SJCRH30 (cell line): ENCODE measurements at regions not wholly inside any gene's neighbourhood (a gene's known extent, or its start where the extent isn't known, plus 50 kb on each side); places are given as distances from the start of the nearest gene placed in this dataset.
"Not testable (repeated sequence)": the region's sequence is repeated elsewhere in the genome, so short reads cannot be mapped to it uniquely, and the experiment has no call there.

Experiments used
- DNase-seq, 2 experiments: peaks; one replicate each; pipeline ENCODE4 v3.0.0-alpha.2; 2015 to 2020
- H3K27ac ChIP-seq: fragments of 250-450 bp; sonication (Bioruptor Pico); 2 replicates; pipeline ENCODE4 v1.5.1; 2020; ENCODE audit warnings: mild to moderate bottlenecking, moderate library complexity
- H3K27me3 ChIP-seq: fragments of 250-450 bp; sonication (Bioruptor Pico); 2 replicates; pipeline ENCODE4 v1.5.1; 2020; ENCODE audit warnings: mild to moderate bottlenecking, moderate library complexity
- H3K36me3 ChIP-seq: fragments of 250-450 bp; sonication (Bioruptor Pico); 2 replicates; pipeline ENCODE4 v1.5.1; 2020; ENCODE audit warnings: mild to moderate bottlenecking, moderate library complexity
- H3K4me1 ChIP-seq: fragments of 250-450 bp; sonication (Bioruptor Pico); 2 replicates; pipeline ENCODE4 v1.5.1; 2020; ENCODE audit warnings: mild to moderate bottlenecking, moderate library complexity
- H3K4me3 ChIP-seq: fragments of 250-450 bp; sonication (Bioruptor Pico); 2 replicates; pipeline ENCODE4 v1.5.1; 2020; ENCODE audit warnings: mild to moderate bottlenecking, moderate library complexity
- H3K9me3 ChIP-seq: fragments of 250-450 bp; sonication (Bioruptor Pico); replicated peaks from 2 replicates; pipeline ENCODE4 v1.5.1; 2020; ENCODE audit warnings: mild to moderate bottlenecking, moderate library complexity

DNA sequence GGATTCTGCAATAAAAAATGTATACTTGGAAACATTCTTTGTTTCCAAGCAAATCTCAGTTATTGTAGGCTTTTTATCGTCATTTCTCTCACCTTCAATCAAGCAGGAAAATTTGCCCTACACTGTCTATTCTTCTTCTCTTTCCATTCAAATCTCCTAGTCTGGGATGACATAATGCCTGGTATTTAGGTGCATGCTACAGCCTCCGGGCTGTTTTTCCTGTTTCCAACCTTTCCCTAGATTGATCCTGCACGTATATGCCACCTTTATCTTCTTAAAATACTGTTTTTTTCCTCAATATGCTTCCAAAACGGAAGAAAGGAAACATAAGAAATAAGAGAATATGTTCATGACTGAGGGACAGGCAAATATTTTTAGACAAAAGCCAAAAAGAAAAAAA lies 249.1 kb upstream of the UBASH3B start:
- H3K27me3 ChIP-seq: no peaks in the 10 kb centered on the region

GRCh38 chr11:122405547-122406341 lies 249.8 kb upstream of the UBASH3B start:
- Histone ChIP-seq H3K27me3 (no peaks in the 10 kb centered on the region), H3K9me3 (no peaks in the 10 kb centered on the region), H3K4me1 (no peaks in the 10 kb centered on the region), H3K4me3 (no peak overlapping the region), H3K27ac (no peak overlapping the region), H3K36me3 (no peaks in the 10 kb centered on the region)
- no peak for DNase-seq

More for the DNA sequence above, 249.1 kb upstream of the UBASH3B start:
- DNase-seq: no peak
- H3K4me3 ChIP-seq: no peak overlapping the region
- H3K27ac ChIP-seq: no peak overlapping the region
- no peaks in the 10 kb centered on the region for H3K9me3 ChIP-seq
- no peaks in the 10 kb centered on the region for H3K36me3 ChIP-seq
- H3K4me1 ChIP-seq: no peaks in the 10 kb centered on the region

DNA sequence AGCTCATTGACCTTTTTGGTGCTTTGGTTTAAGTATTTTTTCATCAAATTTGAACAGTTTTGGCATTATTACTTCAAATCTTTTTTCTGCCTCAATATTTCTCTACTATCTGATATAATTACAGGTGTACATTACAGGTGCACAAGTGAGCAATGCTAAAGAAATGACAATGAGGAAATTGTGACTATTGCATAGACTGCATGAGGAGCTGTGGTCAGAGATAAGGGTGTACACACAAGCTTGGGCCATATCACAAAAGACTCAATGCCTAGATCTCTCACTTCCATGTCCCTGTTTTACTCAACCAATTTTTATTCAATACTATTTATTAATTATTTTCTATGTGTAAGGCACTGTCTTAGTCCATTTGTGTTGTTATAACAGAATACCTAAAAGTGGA lies 251.0 kb upstream of the UBASH3B start:
- Histone ChIP-seq H3K27ac (no peak overlapping the region), H3K4me1 (no peaks in the 10 kb centered on the region), H3K36me3 (no peaks in the 10 kb centered on the region), H3K27me3 (no peaks in the 10 kb centered on the region), H3K4me3 (no peak overlapping the region), H3K9me3 (no peaks in the 10 kb centered on the region)
- DNase-seq: no peak

- not testable (repeated sequence) for H3K27ac ChIP-seq, DNase-seq, H3K4me1 ChIP-seq, H3K27me3 ChIP-seq, H3K9me3 ChIP-seq, H3K4me3 ChIP-seq, H3K36me3 ChIP-seq
These were observed 253.9 kb upstream of the UBASH3B start for GRCh38 chr11:122401581-122401980.

GRCh38 chr11:122399375-122399774 lies 256.1 kb upstream of the UBASH3B start:
- Histone ChIP-seq H3K36me3 (no peaks in the 10 kb centered on the region), H3K4me3 (no peak overlapping the region), H3K27ac (no peak overlapping the region), H3K27me3 (no peaks in the 10 kb centered on the region), H3K9me3 (no peaks in the 10 kb centered on the region), H3K4me1 (no peaks in the 10 kb centered on the region)
- no peak for DNase-seq

- H3K4me1 ChIP-seq: no peaks in the 10 kb centered on the region
- no peaks in the 10 kb centered on the region for H3K27me3 ChIP-seq
- no peak for DNase-seq
- H3K27ac ChIP-seq: no peak overlapping the region
- no peaks in the 10 kb centered on the region for H3K9me3 ChIP-seq
- H3K4me3 ChIP-seq: no peak overlapping the region
- H3K36me3 ChIP-seq: no peaks in the 10 kb centered on the region
These were observed 256.7 kb upstream of the UBASH3B start for GRCh38 chr11:122398851-122399250.

DNA sequence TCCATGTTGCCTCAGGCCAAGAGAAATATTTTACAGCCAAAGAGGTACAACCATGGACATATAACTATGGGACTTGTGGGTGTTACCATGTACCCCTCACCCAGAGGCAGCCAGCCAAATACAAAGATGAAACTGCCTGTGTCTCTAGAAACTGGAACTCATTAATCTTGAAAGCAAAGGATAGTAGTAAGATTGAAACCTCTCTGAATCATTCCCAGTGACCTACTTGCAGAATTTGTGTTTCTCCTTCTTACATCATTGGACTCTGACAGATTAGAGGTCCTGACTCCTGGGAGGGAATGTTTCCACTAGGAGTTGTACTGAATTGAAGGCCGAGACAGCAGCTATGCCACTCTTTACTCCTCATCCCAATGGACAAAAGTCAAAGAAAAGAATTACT lies 257.4 kb upstream of the UBASH3B start:
- Histone ChIP-seq H3K36me3 (no peaks in the 10 kb centered on the region), H3K27me3 (no peaks in the 10 kb centered on the region), H3K9me3 (no peaks in the 10 kb centered on the region), H3K27ac (no peak overlapping the region), H3K4me3 (no peak overlapping the region), H3K4me1 (no peaks in the 10 kb centered on the region)
- DNase-seq: no peak

DNA sequence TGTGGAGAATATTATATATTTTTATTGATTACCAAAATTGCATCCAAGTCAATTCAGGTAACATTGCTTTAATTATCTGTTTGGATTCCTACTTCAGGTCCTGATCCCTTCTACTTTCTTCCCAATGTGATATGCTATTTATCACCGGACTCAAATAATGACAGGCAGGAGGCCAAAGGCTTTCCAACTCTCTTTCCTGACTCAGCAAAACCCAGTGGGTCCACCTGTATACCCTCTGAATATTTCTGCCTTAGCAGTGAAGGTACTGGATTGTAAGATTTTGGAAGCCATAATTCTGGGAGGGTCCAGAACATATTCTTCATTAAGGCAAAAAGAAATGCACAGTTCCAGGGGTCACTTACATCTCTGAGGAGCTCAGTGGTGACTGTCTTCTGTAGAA lies 260.2 kb upstream of the UBASH3B start:
- Histone ChIP-seq H3K27me3 (no peaks in the 10 kb centered on the region), H3K36me3 (no peaks in the 10 kb centered on the region), H3K4me1 (no peaks in the 10 kb centered on the region), H3K27ac (no peak overlapping the region), H3K9me3 (no peaks in the 10 kb centered on the region), H3K4me3 (no peak overlapping the region)
- DNase-seq: no peak

DNA sequence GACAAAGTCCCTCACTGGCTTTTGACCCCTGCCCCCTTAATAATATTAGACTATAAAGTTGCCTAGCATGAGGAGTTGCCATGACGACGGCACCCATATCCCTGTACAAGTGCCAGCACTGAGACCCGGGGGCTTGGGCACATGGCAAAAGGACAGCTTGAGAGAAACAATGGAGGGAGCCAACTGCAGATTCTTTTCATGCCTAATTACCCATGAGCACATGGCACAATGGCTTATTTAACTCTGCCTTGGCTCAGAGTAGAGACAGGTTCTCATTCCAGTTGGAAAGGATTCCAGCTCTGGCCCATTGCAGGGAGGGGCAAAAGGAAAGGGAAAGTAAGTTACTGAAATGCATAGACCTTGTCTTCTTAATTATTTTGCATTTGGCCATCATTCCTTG lies 261.2 kb upstream of the UBASH3B start:
- no peaks in the 10 kb centered on the region for H3K27me3 ChIP-seq
- H3K4me1 ChIP-seq: no peaks in the 10 kb centered on the region
- H3K36me3 ChIP-seq: no peaks in the 10 kb centered on the region
- no peaks in the 10 kb centered on the region for H3K9me3 ChIP-seq
- no peak overlapping the region for H3K4me3 ChIP-seq
- H3K27ac ChIP-seq: no peak overlapping the region
- DNase-seq: peak in 1 of 2 experiments; percentile 3

DNA sequence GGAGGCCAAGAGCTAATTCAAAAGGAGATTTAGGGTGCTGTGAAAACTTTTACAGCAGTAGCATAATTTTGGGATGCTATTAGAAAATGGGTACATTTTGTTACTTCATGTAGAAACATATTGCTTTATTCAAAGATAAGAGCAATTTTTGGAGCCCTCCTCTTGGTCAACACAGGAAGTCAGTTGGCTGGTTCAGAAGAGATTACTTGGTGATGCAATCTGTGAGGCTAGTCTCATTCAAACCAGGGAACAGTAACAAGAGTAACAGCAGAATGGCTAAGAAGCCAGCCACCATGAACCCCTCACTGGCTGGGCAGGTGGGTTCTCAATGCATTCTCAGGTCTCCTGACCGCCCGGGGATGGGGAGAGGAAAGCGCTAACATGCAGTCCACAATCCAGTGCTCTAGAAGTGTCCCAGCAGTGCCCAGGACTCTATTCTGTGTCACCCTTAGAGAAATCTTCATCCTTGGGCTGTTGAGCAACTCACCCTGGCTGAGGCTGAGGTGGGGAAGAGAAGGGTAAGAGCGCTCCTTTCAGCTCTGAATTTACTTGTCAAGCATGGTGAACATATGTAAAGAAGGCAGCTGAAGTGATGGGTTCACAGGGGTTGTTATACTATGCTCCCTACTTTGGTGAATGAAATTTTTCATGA lies 262.2 kb upstream of the UBASH3B start:
- Histone ChIP-seq H3K27me3 (no peaks in the 10 kb centered on the region), H3K9me3 (no peaks in the 10 kb centered on the region), H3K4me1 (no peaks in the 10 kb centered on the region), H3K36me3 (no peaks in the 10 kb centered on the region), H3K27ac (no peak overlapping the region), H3K4me3 (no peak overlapping the region)
- DNase-seq: no peak

DNA sequence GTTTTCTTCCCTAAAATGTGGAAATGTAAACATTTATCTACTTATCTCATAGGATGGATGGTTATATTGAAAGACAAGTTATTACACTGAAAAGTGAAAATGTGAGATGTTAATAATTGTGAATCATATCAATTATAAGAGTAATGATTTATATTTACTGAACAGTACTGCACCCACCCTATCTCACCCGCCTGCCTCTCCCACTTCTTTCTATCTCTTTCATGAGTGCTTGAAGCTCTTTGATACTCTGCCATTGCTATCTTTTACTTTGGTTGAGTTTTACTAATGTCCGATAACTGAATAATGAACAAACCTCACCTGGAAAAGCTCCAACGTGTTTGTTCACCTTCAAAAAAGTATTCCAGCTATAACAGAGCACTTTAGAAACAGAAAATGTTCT lies 263.0 kb upstream of the UBASH3B start:
- Histone ChIP-seq H3K27ac (no peak overlapping the region), H3K4me3 (no peak overlapping the region), H3K9me3 (no peaks in the 10 kb centered on the region), H3K4me1 (no peaks in the 10 kb centered on the region), H3K36me3 (no peaks in the 10 kb centered on the region), H3K27me3 (no peaks in the 10 kb centered on the region)
- no peak for DNase-seq

DNA sequence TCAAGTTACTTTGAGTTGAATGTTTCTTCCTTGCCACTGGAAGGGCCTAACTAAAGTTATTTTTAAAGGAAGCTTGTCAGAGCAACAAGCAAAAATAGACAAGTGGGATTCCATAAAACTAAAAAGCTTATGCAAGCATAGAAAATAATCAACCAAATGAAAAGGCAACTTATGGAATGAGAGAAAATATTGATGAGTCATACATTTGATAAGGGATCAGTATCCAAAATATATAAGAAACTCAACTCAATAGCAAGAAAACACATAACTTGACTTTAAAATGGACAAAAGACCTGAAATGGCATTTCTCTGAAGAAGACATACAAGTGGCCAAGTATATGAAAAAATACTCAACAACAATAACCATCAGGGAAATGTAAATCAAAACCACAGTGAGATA lies 264.5 kb upstream of the UBASH3B start:
- no peak for DNase-seq
- Histone ChIP-seq H3K4me3 (no peak overlapping the region), H3K4me1 (no peaks in the 10 kb centered on the region), H3K36me3 (no peaks in the 10 kb centered on the region), H3K27me3 (no peaks in the 10 kb centered on the region), H3K9me3 (no peaks in the 10 kb centered on the region), H3K27ac (no peak overlapping the region)

- H3K36me3 ChIP-seq: no peaks in the 10 kb centered on the region
- H3K27ac ChIP-seq: no peak overlapping the region
- no peak overlapping the region for H3K4me3 ChIP-seq
- H3K9me3 ChIP-seq: no peaks in the 10 kb centered on the region
- DNase-seq: no peak
- H3K27me3 ChIP-seq: no peaks in the 10 kb centered on the region
- H3K4me1 ChIP-seq: no peaks in the 10 kb centered on the region
These were observed 267.2 kb upstream of the BLID start for GRCh38 chr11:122383186-122383585.

DNA sequence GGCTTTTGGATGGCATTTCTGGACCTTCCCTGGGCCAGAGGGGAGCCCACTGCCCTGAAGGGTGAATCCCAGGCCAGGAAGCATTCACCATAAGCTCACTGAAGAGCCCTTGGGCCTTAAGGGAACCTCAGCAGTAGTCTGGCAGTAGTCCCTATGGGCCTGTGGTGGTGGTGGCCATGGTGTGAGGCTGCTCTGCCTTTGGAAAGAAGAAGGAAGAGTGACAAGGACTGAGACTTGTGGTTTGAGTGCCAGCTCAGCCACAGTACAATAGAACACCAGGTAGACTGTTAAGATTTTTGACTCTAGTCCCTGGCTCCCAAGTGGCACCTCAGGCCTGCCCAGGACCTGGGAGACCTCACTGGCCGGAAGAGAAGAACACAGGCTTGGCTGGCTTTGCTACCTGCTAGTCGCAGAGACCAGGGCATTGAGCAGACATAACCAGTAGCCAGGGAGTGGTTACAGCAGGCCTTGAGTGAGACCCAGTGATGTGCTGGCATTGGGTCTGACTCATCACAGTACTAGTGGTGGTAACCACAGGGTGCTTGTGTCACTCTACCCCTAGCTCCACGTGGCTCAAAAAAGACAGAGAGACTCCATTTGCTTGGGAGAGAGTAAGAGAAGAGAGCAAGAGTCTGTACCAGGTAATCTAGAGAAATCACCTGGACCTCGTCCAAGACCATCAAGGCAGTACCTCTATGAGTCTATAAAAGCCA lies 259.8 kb upstream of the BLID start:
- Histone ChIP-seq H3K4me1 (no peaks in the 10 kb centered on the region), H3K27ac (no peak overlapping the region), H3K4me3 (no peak overlapping the region), H3K9me3 (no peaks in the 10 kb centered on the region), H3K27me3 (no peaks in the 10 kb centered on the region), H3K36me3 (no peaks in the 10 kb centered on the region)
- DNase-seq: peak; percentile 13 to 20

GRCh38 chr11:122368796-122369195 lies 252.8 kb upstream of the BLID start:
- Histone ChIP-seq H3K9me3 (no peaks in the 10 kb centered on the region), H3K27ac (no peak overlapping the region), H3K36me3 (no peaks in the 10 kb centered on the region), H3K4me3 (no peak overlapping the region), H3K4me1 (no peaks in the 10 kb centered on the region; the same call in 1 of the 2 replicates), H3K27me3 (no peaks in the 10 kb centered on the region)
- no peak for DNase-seq
